SKM-1 (cell line): ENCODE measurements at regions not wholly inside any gene's neighbourhood (a gene's known extent, or its start where the extent isn't known, plus 50 kb on each side); places are given as distances from the start of the nearest gene placed in this dataset.

Experiments used
- DNase-seq: peaks from one replicate; lab custom pipeline; 2025; ENCODE audit not compliant: unreplicated experiment; lab: John Stamatoyannopoulos, UW

DNA sequence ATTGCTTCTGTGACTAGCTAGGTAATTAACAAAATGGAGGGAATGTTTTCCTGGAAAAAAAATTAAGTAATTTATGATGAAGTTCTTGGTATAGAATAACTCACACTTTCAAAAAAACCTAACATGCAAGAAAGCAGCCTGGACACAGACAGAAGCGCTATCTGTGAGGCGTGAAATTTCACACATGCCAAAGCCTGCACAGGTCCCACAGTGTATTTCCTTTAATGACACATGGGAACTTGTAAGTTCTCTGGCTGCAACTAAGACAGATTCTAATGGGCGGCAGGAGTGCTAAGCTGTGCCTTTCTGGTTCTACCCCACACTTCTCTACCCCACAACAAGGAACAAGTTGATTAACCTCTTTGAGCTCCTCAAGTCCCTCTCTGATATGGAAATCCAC is 84.9 kb upstream of the NEO1 start:
- no peak for DNase-seq

DNA sequence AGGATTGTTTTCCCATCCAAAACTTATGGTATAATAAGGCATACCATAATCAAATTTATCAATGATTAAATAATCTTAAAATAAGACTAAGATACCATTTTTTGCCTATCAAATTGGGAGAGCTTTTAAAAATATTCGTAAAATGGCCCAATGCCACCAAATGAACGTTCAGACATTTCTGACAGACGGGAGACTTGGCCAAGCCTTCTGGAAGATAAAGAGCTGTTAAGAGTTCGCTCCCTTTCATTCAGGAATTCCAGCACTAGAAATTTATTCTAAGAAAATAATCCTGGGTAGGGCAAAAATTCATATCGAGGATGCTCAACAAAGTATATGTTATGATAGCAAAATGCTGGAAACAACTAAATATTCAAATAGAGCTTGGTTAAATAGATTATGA is 85.6 kb upstream of the NEO1 start:
- no peak for DNase-seq

DNA sequence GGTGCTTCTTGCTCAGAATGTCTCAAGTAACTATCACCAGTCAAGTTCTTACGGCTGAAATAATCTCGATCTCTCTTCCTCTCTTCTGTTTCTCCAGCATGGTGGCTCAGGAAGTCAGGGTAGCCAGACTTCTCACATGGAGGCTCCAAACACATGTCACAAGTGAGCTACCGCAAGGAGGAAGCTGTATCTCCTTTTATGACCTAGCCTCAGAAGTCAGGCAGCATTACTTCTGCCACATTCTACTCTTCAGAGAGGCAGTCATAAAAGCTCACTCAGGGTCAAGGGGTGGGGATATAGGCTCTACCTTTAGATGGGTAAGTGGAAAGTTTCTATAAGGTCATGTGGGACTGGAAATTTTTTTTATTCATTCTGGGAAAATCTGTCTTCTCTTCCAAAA is 86.6 kb upstream of the NEO1 start:
- no peak for DNase-seq

DNA sequence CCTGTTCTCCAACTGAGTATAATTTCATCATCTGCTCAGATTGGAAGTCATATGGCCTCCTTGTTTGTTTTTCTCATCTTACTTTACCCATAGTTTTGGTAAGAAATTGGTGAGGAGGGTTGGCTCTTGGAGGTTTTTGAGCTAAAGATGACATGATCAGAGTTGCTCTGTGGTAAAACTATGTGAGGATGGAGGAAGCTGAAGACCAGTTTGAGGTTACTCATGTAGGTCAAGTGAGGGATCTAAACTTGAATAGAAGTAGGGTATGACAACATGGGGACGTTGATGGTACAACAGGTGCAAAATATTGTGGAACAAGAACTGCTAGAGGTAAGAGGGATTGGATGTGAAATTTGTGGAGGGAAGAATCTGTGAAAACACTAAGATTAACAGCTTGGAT is 87.7 kb upstream of the NEO1 start:
- no peak for DNase-seq

DNA sequence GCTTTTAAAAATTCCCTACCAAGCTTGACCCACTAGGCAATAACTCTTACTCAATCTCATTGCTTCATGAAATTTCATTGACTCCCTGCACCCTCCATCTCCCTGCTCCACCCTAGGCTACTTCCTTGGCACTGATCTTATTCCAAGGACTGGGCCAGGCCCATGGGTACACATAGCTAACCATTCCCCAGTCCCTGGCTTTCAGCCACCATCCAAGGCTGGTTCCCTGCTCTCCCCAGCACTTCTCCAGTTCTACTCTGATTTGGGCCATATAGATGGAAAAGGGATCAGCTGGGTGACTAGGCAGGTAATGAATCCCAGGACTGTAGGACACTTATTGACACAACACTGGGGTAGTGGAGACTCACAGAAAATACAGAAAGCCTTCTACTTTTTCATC is 88.1 kb upstream of the NEO1 start:
- DNase-seq = no peak

DNA sequence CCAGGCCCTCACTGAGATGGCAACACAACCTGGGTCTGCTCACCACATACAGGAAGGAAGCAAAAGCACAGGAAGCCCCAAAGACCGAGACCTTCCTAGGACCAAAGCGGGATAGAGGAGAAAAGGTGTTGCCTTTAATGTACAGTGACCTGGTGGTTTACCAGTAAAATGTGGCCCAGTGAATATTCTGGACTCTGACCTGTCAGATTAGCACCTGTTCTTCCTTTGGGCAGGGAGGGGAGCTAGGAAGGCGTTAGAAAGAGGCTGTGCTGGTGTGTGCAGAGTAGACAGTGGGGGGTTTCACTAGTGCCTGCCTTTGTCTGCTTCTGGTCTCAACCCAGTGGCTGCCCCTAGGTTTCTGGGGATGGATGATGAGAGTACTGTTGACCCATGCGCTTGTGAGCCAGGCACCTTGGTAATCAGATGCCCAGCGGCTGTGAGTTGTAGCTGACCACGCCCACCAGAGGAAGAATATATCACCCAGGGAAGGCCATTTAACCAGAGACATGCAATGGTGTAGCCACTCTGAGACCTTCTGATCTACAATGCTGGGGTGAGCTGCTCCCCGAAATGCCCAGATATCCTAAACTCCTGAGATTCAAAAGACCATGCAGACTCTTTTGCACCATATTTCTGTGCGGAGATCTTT is 90.1 kb upstream of the NEO1 start:
- no peak for DNase-seq

DNA sequence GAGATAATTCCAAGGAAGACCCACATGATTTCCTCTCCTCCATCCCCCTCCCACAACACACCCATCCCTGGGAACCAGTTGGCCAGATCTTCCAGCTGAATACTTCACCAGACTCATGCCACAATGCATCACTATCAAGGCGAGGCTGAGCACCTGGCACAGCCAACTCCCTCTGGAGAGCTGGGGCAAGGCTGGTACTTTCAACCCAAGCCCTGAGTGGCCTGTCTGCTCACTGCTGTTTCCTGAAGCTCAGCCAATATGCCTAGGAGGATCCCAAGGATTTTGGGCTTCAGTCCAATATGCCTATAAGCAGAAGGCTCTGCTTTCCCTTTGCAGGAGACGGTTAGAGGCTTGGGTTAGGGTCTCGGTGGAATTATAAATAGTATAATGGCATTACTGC is 90.9 kb upstream of the NEO1 start:
- no peak for DNase-seq

DNA sequence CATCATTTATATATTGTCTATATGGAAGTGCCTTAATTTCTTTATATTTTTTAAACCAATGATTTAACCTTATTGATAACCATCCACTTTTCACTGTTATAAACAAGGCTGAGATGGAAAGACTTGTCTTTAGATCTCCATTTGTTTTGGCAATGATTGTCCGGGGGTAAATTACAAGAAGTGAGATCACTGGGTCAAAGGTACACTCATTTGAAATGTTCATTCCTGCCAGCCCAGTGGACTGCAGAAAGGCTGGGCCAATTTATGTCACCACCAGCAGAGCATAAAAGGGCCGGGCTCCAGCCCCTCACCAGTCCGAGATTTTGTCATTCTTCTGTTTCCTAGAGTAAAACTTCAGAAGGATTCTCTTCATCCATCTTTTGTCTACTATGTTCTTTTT is 93.6 kb upstream of the NEO1 start:
- DNase-seq = no peak

DNA sequence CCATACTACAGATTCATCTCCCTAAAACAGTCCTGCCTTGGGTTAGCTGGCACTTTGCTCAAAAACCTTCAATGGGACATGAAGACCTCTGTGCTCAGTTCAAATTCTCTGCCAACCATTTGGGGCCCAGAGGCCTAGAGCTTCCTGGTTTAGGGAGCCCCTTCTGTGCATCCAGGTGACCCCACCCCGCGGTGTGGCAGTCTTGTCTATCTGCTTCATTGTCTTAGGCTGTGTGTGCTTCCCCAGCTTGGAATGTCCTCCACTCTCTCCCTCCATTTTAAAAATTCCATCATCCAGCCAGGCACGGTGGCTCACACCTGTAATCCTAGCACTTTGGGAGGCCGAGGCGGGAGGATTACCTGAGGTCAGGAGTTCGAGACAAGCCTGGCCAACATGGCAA is 99.0 kb upstream of the NEO1 start:
- no peak for DNase-seq

DNA sequence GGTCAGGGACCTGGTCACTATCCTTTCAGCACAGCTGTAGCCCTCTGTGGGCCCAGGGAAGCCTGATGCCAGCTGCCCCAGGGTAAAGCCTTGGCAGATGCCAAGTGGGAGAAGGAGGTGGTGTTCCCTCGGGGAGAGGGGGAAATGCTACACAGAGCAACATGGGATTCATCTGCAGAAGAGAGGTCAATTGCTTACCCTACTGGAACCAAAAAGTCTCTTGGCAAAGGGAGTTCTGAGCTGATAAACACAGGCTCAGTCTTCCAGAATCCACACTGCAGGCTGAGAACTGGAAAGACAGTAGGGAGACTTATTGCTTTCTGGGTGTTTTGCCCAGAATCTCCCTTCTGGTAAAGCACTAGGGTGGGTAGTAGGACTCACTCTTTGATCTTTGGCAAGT is 100.1 kb upstream of the NEO1 start:
- DNase-seq = no peak

DNA sequence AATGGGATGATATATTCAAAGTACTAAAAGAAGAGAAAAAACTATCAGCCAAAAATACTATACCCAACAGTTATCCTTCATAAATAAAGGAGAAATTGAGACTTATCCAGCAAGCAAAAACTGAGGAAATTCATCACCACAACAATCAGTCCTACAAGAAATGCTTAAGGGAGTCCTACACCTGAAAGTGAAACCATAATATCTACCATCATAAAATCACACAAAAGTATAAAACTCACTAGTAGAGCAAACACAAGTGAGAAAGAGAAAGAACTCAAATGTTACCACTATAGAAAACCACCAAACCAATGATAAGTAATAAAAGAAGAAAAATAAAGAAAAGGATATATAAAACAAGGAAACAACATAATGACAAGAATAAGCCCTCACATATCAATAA is 103.6 kb upstream of the NEO1 start:
- no peak for DNase-seq

DNA sequence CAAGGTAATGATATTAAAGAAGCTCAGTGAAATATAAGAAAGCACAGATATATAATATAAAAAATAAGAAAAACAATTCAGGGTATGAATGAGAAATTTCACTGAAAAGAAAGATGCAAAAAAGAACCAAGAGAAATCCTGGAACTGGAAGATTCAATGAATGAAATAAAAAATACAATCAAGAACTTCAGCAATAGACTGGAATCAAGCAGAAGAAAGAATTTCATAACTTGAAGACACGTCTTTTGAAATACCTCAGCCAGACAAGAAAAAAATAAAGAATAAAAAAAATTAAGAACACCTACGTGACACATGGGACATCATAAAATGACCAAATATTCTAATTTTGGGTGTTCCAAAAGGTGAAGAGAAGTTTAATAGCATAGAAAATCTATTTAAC is 104.6 kb upstream of the NEO1 start:
- no peak for DNase-seq

DNA sequence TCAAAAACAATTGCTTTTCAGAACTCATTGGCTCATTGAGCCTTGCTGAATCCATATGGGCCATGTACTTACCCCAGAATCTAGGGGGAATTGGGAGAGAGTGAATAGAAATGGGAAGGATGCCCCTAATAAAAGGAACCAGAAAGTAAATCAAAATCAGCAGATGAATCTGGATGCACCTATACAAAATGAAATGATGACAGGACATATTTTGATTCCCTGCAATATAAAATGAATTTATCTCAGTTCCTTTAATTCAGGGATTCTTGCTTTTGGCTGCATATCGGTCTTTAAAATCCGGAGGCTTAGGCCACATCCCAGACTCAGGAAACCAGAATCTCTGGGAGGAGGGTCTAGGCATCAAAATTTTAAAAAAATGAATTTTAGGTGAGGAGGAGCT is 107.7 kb upstream of the NEO1 start:
- no peak for DNase-seq

DNA sequence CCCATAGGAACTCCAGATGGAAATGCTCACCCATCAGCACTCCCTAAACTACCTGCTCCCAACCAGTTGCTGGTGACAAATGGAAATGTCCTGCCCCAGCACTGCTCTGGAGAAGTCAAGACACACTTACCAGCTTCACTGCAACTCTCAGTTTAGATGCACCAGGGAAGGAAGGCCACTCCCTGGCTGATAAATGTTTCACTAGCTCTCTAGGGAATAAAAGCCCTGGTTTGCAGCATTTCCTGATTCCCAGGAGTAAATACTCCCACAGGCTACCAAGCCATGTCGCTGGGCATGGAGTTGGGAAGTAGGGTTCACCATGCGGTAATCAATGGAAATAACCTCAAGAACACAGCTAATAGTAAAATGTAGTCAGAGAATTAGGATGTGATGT is 112.0 kb upstream of the NEO1 start:
- DNase-seq = no peak

DNA sequence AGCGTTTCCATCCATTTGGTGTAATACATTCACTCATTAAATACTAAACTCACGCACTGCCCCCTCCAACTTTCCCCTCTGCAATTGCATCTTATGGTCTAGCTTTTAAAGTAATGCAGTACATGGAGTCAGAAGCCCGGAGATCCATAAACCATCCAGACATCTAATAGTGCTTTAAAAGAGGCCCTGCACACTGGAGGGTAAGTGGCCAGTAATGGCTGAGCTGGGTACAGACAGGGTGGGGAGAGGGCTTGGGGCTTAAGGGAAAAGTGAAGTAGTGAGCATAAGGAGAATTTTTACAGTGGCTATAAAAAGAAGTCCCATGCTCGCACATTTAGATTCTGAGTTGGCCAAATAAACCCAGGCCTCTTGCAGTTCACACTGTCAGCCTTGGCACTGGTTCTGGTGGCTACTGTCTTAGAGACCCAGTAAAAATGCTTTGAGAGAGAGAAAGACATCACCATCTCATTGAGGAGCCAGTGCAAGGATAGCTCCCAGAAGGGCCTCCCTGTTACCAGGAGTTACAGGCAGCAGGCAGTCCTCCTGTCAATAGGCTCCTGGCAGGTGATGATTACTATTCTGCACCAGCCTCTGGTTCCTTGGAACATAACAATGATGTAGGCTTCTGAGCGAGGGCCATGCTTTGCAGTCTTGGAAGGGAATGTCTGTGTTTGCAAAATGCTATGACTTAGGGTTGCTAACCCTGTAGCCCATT is 112.6 kb upstream of the NEO1 start:
- DNase-seq = no peak

DNA sequence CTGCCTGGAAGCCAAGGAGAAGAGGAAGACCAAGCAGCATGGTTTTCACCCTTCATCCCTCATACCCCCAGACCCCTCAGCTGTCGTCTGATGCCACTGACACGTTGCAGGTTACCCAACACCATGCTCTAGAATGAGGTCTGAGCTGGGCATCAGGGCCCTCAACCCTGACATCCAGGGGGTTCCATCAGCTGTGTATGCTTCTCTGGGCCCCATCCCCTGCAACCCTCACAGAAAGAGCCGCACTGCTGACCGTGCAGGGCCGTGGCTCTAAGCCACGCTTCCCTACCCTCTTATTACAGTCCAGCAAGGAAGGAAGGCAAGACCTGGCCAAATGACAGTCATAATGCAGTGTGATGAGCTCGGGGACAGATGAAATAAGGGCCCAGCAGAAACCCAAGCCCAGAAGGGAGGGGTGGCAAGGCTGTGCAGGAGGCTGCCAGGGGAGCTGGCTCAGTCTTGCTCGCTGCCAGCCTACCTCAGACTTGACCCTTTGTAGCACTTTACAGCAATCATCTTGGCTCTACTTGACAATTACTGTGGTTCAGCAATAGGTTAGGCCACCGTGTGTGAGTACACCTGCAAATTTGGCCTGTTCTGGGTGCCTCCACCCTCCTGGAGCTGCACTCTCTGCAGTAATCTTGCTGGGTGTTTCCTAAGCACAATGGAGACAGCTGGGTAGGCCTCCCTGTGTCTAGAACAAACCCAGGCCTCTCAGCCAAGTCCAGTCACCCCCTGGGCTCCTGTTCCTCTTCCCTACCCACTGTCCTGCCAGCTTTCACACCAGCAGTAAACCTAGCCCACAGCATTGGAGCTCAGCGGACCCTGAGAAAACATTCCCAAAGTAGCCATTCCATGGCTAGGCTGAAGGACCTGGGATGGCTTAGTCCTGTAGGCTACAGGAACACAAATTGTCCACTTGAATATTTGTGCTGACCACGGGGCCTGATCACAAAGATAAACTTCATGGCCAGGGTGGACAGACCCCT is 115.3 kb upstream of the NEO1 start:
- no peak for DNase-seq

DNA sequence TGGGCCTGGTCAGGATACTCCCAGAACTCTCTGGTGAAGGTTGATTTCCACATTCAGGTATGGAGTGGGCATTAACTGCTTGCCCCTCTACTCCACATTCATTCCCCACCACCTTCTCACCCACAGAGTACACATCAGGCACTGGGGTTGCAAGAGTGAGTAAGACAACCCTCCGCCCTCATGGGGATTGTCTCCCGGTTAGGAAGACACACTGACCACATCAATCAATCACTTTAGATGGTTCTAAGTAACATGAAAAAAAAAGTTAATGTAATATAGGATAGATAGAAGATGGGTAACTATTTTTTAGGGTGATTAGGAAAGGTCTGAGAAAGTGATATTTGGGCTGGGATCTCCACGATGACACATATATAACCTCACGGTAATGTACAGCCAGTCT is 116.0 kb upstream of the NEO1 start:
- DNase-seq = no peak

DNA sequence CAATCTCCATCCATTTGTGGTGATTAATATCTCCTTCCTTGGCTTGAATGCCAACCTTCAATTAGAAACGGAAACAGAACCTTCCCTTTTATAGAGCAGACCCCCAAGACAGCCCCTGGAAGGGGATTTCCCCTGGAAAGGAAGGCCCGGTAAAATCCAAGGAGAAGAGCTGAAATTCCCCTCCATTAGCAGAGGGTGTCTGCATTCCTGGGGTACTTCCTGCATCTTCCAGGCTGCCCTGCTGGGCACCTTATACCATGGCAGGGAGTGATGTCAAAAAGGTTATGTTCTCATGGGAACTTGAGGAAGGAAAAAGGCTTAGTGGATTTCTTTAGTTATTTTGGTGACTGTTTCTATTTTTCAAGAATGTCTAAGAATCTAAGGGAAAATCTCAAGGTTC is 116.7 kb upstream of the NEO1 start:
- no peak for DNase-seq

DNA sequence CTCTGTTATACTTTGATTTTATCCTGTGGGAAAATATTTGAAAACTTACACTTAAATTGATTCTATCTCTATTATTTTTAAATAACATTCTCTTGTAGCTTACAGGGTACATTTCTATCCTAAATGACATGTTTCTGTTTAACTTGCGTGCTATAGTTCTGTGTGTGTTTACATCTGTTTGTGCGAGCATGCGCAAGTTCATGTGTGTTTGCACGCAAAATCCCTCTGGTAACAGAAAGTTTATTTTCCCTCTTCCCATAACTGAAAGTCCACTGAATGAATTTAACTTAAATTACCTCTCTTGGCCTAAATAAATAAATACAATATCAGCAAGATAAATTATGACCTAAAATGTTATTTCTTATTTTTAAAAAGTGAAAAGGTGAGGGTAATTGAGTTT is 117.3 kb upstream of the NEO1 start:
- DNase-seq = no peak

DNA sequence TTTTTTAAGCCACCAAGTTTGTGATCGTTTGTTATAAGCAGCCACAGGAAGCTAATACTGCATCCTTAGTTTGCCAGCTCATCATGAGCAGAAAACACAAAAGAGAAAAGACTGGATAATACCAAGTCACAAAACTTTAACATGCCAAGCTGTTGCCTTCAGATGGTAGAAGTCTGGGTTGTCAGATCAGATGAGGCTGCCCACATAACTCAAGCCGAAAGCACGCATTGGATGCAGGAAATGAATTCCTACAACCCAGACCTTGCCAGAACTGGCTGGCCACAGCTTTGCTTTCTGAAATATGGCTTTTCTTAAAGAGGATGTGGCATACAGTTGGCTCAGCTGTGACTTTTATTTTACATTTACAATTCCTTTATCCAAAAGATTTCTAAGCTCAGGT is 118.3 kb upstream of the NEO1 start:
- DNase-seq = no peak

DNA sequence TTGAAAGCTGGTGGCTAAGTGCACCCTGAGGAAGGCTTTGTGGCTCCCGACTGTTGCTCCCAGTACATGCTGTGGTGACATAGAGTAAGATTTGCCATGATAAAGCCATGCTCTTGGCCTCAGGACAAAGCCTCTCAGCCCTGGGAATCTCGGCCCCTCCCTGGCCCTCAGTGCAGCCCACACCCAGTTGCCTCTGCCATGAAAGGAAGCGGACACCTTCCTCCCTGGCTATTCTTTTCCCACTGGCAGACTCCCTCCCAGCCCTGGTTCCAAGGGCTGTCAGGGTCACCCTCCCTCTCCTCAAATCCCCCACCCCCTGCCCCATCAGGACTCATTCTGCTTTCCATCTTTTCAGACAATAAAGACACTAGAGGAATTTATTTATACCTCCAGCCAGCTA is 119.8 kb upstream of the NEO1 start:
- DNase-seq = no peak

DNA sequence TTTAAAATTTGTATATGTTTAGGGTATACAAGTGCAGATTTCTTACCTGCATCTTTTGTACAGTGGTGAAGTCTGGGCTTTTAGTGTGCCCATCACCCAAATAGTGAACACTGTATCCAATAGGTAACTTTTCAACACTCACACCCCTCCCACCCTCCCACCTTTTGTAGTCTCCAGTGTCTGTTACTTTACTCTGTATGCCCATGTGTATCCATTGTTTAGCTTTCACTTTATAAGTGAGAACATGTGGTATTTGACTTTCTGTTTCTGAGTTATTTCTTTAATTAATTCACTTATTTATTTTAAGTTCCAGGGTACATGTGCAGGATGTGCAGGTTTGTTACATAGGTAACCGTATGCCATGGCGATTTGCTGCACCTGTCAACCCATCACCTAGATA is 124.8 kb upstream of the NEO1 start:
- DNase-seq = no peak
